Panc1 (cell line): ENCODE measurements at regions not wholly inside any gene's neighbourhood (a gene's known extent, or its start where the extent isn't known, plus 50 kb on each side); places are given as distances from the start of the nearest gene placed in this dataset.

Source experiments
- POLR2AphosphoS5 ChIP-seq: IDR thresholded peaks from 2 replicates; pipeline ENCODE4 v1.6.1; 2012; ENCODE audit warnings: mild to moderate bottlenecking, low read depth, low read length, moderate library complexity
- REST ChIP-seq, 2 experiments: IDR thresholded peaks; 2 replicates each; pipeline ENCODE4 v1.6.1; 2011 to 2012; ENCODE audit warnings: low read depth in 2 of 2, control low read depth in 1 of 2, low read length in 1 of 2, mild to moderate bottlenecking in 1 of 2, moderate library complexity in 1 of 2; ENCODE audit not compliant: insufficient read depth in 1 of 2
- SIN3A ChIP-seq: IDR thresholded peaks from 2 replicates; pipeline ENCODE4 v1.6.1; 2012; ENCODE audit warnings: low read depth, mild to moderate bottlenecking, low read length, moderate library complexity, borderline replicate concordance; ENCODE audit not compliant: insufficient read depth
- TCF7L2 ChIP-seq: IDR thresholded peaks from 2 replicates; pipeline ENCODE4 v1.6.1; 2011; ENCODE audit warnings: mild to moderate bottlenecking, low read depth, low read length, inconsistent platforms
- TF ChIP-seq, protein P1 (sequence below): fragments of 450-650 bp; IDR thresholded peaks from 2 replicates; pipeline ENCODE4 v1.5.1; 2017; ENCODE audit warnings: mild to moderate bottlenecking

- TF ChIP-seq, protein P1, sequence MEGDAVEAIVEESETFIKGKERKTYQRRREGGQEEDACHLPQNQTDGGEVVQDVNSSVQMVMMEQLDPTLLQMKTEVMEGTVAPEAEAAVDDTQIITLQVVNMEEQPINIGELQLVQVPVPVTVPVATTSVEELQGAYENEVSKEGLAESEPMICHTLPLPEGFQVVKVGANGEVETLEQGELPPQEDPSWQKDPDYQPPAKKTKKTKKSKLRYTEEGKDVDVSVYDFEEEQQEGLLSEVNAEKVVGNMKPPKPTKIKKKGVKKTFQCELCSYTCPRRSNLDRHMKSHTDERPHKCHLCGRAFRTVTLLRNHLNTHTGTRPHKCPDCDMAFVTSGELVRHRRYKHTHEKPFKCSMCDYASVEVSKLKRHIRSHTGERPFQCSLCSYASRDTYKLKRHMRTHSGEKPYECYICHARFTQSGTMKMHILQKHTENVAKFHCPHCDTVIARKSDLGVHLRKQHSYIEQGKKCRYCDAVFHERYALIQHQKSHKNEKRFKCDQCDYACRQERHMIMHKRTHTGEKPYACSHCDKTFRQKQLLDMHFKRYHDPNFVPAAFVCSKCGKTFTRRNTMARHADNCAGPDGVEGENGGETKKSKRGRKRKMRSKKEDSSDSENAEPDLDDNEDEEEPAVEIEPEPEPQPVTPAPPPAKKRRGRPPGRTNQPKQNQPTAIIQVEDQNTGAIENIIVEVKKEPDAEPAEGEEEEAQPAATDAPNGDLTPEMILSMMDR, result no peak
- no peak for TF ChIP-seq POLR2AphosphoS5
- no peak for TF ChIP-seq REST (IDR thresholded peaks at IDR 0.05; ENCODE audit: insufficient read depth in 1 of 2, low read depth in 2 of 2, low read length in 1 of 2)
- TF ChIP-seq SIN3A, result no peak
- TF ChIP-seq TCF7L2, result no peak
Observed at GRCh38 chr14:95808371-95808770, 68.3 kb upstream of the TUNAR start.
